ENCODE measurements at regions not wholly inside any gene's neighbourhood (a gene's known extent, or its start where the extent isn't known, plus 50 kb on each side); places are given as distances from the start of the nearest gene placed in this dataset.

DNA sequence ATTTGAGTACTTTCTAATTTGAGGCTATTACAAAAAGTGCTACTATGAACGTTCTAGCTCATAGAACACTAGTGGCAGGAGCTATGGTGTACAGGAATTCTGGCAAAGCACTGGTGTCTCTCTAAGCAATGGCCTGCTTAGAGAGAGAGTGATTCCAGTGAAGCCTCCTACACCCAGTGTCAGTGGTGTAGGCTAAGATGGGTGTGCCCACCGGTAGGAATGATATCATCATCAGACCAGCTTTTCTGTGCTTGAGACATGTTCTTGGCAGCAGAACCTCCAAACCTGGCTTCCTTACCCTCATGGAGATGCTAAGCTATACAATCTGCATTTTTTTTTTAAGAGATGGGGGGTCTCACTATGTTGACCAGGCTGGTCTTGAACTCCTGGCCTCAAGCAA, 370.3 kb downstream of the SOX9 start:
- Mint-ChIP-seq H3K27ac (ENCODE audit: unreplicated experiment) (no peak overlapping the region), H3K36me3 (ENCODE audit: insufficient read depth, unreplicated experiment) (no peaks in the 10 kb centered on the region), H3K4me3 (ENCODE audit: unreplicated experiment) (no peak overlapping the region), H3K27me3 (ENCODE audit: insufficient read depth, unreplicated experiment) (no peaks in the 10 kb centered on the region), H3K9me3 (ENCODE audit: unreplicated experiment) (no peaks in the 10 kb centered on the region), H3K4me1 (ENCODE audit: low read depth, unreplicated experiment) (peaks cover 5% of the 10 kb centered on the region)
- Histone ChIP-seq H3K27me3 (replicated peaks; ENCODE audit: control insufficient read depth, insufficient read depth, low read length) (no peaks in the 10 kb centered on the region), H3K4me1 (peaks cover 7% of the 10 kb centered on the region; the same call in 1 of the 2 replicates), H3K4me3 (ENCODE audit: low read depth, low read length) (no peak overlapping the region), H3K9me3 (peaks cover 12% of the 10 kb centered on the region), H3K36me3 (ENCODE audit: control insufficient read depth, insufficient read depth, low read length) (no peaks in the 10 kb centered on the region)
- POLR2A ChIA-PET, result no interaction called here
- DNase-seq, result no peak
- no TSS peak for BruUV-seq (replicated peaks)
- CTCF ChIA-PET, result no interaction called here
- intact Hi-C loops (cut with micrococcal nuclease; ENCODE audit: unreplicated experiment), result no loop called here
- TF ChIP-seq, protein P1, sequence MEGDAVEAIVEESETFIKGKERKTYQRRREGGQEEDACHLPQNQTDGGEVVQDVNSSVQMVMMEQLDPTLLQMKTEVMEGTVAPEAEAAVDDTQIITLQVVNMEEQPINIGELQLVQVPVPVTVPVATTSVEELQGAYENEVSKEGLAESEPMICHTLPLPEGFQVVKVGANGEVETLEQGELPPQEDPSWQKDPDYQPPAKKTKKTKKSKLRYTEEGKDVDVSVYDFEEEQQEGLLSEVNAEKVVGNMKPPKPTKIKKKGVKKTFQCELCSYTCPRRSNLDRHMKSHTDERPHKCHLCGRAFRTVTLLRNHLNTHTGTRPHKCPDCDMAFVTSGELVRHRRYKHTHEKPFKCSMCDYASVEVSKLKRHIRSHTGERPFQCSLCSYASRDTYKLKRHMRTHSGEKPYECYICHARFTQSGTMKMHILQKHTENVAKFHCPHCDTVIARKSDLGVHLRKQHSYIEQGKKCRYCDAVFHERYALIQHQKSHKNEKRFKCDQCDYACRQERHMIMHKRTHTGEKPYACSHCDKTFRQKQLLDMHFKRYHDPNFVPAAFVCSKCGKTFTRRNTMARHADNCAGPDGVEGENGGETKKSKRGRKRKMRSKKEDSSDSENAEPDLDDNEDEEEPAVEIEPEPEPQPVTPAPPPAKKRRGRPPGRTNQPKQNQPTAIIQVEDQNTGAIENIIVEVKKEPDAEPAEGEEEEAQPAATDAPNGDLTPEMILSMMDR (IDR thresholded peaks at IDR 0.05; ENCODE audit: insufficient read depth in 1 of 2, low read depth in 1 of 2, low read length in 1 of 2, severe bottlenecking in 1 of 2, unreplicated experiment in 1 of 2), result no peak

DNA sequence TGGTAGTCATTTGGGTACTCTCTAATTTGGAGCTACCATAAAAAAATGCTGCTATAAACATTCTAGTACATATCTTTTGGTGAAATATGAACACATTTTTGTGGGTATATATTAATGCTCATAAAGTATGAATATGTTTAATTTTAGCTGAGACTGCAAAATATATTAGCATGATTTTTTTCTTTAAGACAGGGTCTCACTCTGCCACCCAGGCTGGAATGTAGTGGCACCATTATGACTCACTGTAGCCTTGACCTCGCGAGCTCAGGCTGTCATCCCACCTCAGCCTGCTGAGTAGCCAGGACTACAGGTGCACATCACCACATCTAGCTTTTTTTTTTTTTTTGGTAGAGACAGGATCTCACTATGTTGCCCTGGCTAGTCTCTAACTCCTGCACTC, 371.7 kb downstream of the SOX9 start:
- Histone ChIP-seq H3K4me1 (peaks cover 7% of the 10 kb centered on the region; the same call in 1 of the 2 replicates), H3K4me3 (ENCODE audit: low read depth, low read length) (no peak overlapping the region), H3K9me3 (peaks cover 12% of the 10 kb centered on the region), H3K27me3 (replicated peaks; ENCODE audit: control insufficient read depth, insufficient read depth, low read length) (no peaks in the 10 kb centered on the region), H3K36me3 (ENCODE audit: control insufficient read depth, insufficient read depth, low read length) (no peaks in the 10 kb centered on the region)
- DNase-seq, result no peak
- Mint-ChIP-seq H3K9me3 (ENCODE audit: unreplicated experiment) (peaks cover 8% of the 10 kb centered on the region), H3K4me3 (ENCODE audit: unreplicated experiment) (no peak overlapping the region), H3K36me3 (ENCODE audit: insufficient read depth, unreplicated experiment) (no peaks in the 10 kb centered on the region), H3K27me3 (ENCODE audit: insufficient read depth, unreplicated experiment) (no peaks in the 10 kb centered on the region), H3K4me1 (ENCODE audit: low read depth, unreplicated experiment) (peaks cover 5% of the 10 kb centered on the region), H3K27ac (ENCODE audit: unreplicated experiment) (no peak overlapping the region)
- TF ChIP-seq, protein P1 (IDR thresholded peaks at IDR 0.05; ENCODE audit: insufficient read depth in 1 of 2, low read depth in 1 of 2, low read length in 1 of 2, severe bottlenecking in 1 of 2, unreplicated experiment in 1 of 2), result no peak
- ChIA-PET POLR2A (no interaction called here), CTCF (interaction anchor here (0.5 to 0.7 kb wide), 2 partner anchors 736 to 818 kb away, joined by 3 to 4 read pairs; no protein-coding TSS in a partner anchor)
- no TSS peak for BruUV-seq (replicated peaks)
- intact Hi-C loops (cut with micrococcal nuclease; ENCODE audit: unreplicated experiment), result no loop called here

DNA sequence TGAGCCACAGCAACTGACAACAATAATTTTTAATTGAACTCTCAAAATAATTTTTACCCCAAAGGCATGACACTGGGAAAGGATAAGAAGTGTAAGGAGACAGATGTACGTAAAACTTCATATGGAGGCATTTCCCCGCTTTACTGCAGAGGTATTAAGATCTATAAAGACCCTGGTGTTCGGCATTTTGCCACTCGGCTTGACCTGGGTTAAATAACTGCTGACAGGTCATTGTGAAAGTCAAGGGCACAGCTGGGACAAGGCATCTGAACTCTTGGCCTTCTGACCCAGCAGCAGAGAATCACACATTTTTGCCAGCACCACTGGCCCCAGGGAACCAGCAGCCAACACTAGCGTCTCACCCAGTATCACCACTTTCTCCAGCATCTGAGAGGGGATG, 372.1 kb downstream of the SOX9 start:
- no peaks in the 10 kb centered on the region for H3K36me3 Mint-ChIP-seq (ENCODE audit: insufficient read depth, unreplicated experiment)
- Histone ChIP-seq H3K4me3 (ENCODE audit: low read depth, low read length) (no peak overlapping the region), H3K4me1 (peaks cover 7% of the 10 kb centered on the region; the same call in 1 of the 2 replicates), H3K27me3 (replicated peaks; ENCODE audit: control insufficient read depth, insufficient read depth, low read length) (no peaks in the 10 kb centered on the region), H3K36me3 (ENCODE audit: control insufficient read depth, insufficient read depth, low read length) (no peaks in the 10 kb centered on the region), H3K9me3 (peaks cover 12% of the 10 kb centered on the region)
- H3K4me3 Mint-ChIP-seq (ENCODE audit: unreplicated experiment), result no peak overlapping the region
- ChIA-PET CTCF (interaction anchor here (0.5 to 0.7 kb wide), 2 partner anchors 736 to 818 kb away, joined by 3 to 4 read pairs; no protein-coding TSS in a partner anchor), POLR2A (no interaction called here)
- H3K27ac Mint-ChIP-seq (ENCODE audit: unreplicated experiment), result no peak overlapping the region
- no peak for DNase-seq
- BruUV-seq (replicated peaks), result no TSS peak
- TF ChIP-seq, protein P1 (IDR thresholded peaks at IDR 0.05; ENCODE audit: insufficient read depth in 1 of 2, low read depth in 1 of 2, low read length in 1 of 2, severe bottlenecking in 1 of 2, unreplicated experiment in 1 of 2), result no peak
- H3K27me3 Mint-ChIP-seq (ENCODE audit: insufficient read depth, unreplicated experiment), result no peaks in the 10 kb centered on the region
- peaks cover 9% of the 10 kb centered on the region for H3K9me3 Mint-ChIP-seq (ENCODE audit: unreplicated experiment)
- peaks cover 5% of the 10 kb centered on the region for H3K4me1 Mint-ChIP-seq (ENCODE audit: low read depth, unreplicated experiment)
- intact Hi-C loops (cut with micrococcal nuclease; ENCODE audit: unreplicated experiment), result no loop called here

Data from Caco-2 (cell line).